Esophagus squamous epithelium (tissue), 5 donors: ENCODE measurements at regions not wholly inside any gene's neighbourhood (a gene's known extent, or its start where the extent isn't known, plus 50 kb on each side); places are given as distances from the start of the nearest gene placed in this dataset.

Experiments
- DNase-seq: peaks from one replicate; lab custom pipeline; 2025; lab: John Stamatoyannopoulos, UW
- H3K27ac ChIP-seq, 4 donors: fragments of 200-600 bp; sonication (generic); one replicate each; pipeline ENCODE4 v1.5.1; 2016 to 2019; ENCODE audit warnings: mild to moderate bottlenecking in 1 of 4
- H3K27me3 ChIP-seq, 4 donors: fragments of 200-600 bp; sonication (generic); 1 replicate in 3 of 4; 2 replicates in 1 of 4; pipeline versions ENCODE4 v1.5.1 to v1.6.0; 2017 to 2021; ENCODE audit warnings: antibody characterized with exemption in 1 of 4
- H3K36me3 ChIP-seq, 3 donors: fragments of 200-600 bp; sonication (generic); one replicate each; pipeline ENCODE4 v1.5.1; 2016 to 2019
- H3K4me1 ChIP-seq, 3 donors: fragments of 200-600 bp; sonication (generic); one replicate each; pipeline ENCODE4 v1.5.1; 2017 to 2019
- H3K4me3 ChIP-seq, 4 donors: fragments of 200-600 bp; sonication (generic); 1 replicate in 3 of 4; 2 replicates in 1 of 4; pipeline ENCODE4 v1.5.1; 2016 to 2019; ENCODE audit warnings: mild to moderate bottlenecking in 2 of 4, moderate library complexity in 1 of 4
- H3K9me3 ChIP-seq, 3 donors: fragments of 200-600 bp; sonication (generic); one replicate each; pipeline ENCODE4 v1.5.1; 2016 to 2019
- POLR2A ChIP-seq, 4 donors: fragments of 450-650 bp; IDR thresholded peaks; one replicate each; pipeline ENCODE4 v1.6.1; 2017; ENCODE audit warnings: antibody characterized with exemption in 4 of 4, mild to moderate bottlenecking in 4 of 4, moderate library complexity in 3 of 4
- WGBS, 2 donors: methylation state at CpG; one replicate each; pipeline ENCODE4 v1.1.5; 2018; 5-methylcytosine and 5-hydroxymethylcytosine counted together
- intact Hi-C: fragments of 100-400 bp; cut with DNase I; formaldehyde crosslinking; loops from one replicate; pipeline ENCODE4 v1.15.0; 2022
- TF ChIP-seq, protein P1 (sequence below), 6 experiments: fragments of 450-650 bp in 4 of 6; fragments of 200-600 bp in 2 of 6; sonication (generic) in 2 of 6; IDR thresholded peaks; one replicate each; pipeline ENCODE4 v1.5.1; 2016 to 2019; ENCODE audit warnings: antibody characterized with exemption in 6 of 6, mild to moderate bottlenecking in 4 of 6, moderate library complexity in 4 of 6
- donor health status: DM: yes; HTN: yes; CAD: no.

DNA sequence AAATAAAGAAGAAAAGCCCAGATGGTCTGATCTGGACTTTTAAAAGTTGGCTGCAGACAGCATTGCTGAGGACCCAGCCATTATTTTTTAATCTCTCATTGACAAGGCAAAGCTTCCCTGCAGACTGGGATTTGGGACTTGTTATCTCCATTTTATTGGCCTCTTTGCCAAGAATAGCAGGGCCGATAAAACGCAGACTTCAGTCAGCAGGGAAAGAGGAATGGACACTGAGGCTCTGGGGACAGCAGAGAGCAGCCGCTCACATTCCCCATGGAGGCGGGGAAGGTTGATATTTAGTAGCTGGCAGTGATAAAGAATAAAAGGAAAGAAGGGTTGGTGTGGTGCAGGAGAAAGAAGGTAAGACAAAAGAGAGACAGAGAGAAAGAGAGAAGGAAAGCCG, 350.1 kb upstream of the PIK3C3 start:
- TF ChIP-seq, protein P1, sequence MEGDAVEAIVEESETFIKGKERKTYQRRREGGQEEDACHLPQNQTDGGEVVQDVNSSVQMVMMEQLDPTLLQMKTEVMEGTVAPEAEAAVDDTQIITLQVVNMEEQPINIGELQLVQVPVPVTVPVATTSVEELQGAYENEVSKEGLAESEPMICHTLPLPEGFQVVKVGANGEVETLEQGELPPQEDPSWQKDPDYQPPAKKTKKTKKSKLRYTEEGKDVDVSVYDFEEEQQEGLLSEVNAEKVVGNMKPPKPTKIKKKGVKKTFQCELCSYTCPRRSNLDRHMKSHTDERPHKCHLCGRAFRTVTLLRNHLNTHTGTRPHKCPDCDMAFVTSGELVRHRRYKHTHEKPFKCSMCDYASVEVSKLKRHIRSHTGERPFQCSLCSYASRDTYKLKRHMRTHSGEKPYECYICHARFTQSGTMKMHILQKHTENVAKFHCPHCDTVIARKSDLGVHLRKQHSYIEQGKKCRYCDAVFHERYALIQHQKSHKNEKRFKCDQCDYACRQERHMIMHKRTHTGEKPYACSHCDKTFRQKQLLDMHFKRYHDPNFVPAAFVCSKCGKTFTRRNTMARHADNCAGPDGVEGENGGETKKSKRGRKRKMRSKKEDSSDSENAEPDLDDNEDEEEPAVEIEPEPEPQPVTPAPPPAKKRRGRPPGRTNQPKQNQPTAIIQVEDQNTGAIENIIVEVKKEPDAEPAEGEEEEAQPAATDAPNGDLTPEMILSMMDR (IDR thresholded peaks at IDR 0.05): no peak
- no peak for TF ChIP-seq POLR2A (IDR thresholded peaks at IDR 0.05)
- 64 to 66% methylated on average over 5 of the region's 5 CpGs for WGBS, 2 donors
- Histone ChIP-seq H3K36me3 (no peaks in the 10 kb centered on the region), H3K27ac (no peak overlapping the region), H3K9me3 (no peaks in the 10 kb centered on the region), H3K4me3 (no peak overlapping the region), H3K27me3 (no peaks in the 10 kb centered on the region), H3K4me1 (no peaks in the 10 kb centered on the region)
- intact Hi-C loops: no loop called here
- no peak for DNase-seq

DNA sequence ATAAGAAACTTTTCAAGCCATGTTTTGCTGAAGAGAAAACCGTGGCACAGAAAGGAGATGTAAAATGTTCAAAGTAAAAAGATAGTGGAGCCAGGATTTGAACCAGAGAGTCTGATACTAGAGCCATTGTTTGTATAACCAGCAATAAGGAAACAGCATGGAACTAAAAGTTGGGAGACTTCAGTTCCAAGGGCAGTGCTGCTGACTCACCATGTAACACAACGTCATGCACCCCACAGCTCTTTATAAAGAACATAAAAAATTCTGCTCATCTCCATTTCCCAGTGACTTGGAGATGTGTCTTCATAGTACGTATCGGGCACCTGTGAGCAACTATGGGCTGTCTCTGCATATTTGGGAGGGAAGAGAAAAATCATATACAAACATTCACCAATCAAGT, 353.0 kb upstream of the PIK3C3 start:
- Histone ChIP-seq H3K36me3 (no peaks in the 10 kb centered on the region), H3K4me1 (no peaks in the 10 kb centered on the region), H3K4me3 (no peak overlapping the region), H3K27me3 (no peaks in the 10 kb centered on the region), H3K9me3 (no peaks in the 10 kb centered on the region), H3K27ac (no peak overlapping the region)
- intact Hi-C loops: no loop called here
- TF ChIP-seq POLR2A (IDR thresholded peaks at IDR 0.05): no peak
- TF ChIP-seq, protein P1 (IDR thresholded peaks at IDR 0.05): no peak
- 63 to 78% methylated on average over 4 of the region's 4 CpGs for WGBS, 2 donors
- DNase-seq: no peak

DNA sequence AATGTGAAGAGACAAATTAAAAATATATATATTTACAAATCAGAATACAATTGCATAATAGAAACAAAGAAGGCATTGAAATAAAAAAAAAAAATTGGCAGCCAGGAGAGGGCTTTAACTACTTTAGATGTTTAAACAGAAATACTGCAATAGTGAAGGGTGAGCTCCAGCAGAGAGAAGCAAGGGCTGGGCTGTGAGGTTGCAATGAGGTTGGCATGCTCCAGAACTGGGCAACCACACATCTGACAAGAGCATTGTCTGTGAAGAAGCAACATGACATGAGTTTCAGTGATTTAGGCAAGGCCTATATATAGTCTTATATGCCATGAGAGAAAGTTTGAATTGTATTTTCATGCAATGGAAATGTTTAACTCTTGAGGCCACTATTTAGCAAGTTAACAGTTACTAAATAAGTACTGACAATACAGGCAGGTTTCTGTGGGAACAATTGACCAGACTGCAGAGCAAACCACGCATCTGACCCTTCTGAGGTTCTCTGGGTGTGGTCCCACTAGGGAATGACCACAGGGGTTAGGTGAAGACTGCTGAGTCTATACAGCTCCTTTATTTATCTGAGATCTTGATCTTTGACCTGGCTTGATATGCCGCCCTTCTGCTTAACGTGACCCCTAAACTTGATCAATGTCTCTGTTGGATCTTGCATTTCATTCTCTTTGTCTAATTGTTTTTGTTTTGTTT, 354.2 kb upstream of the PIK3C3 start:
- Histone ChIP-seq H3K27me3 (no peaks in the 10 kb centered on the region), H3K9me3 (no peaks in the 10 kb centered on the region), H3K27ac (no peak overlapping the region), H3K36me3 (no peaks in the 10 kb centered on the region), H3K4me3 (no peak overlapping the region), H3K4me1 (no peaks in the 10 kb centered on the region)
- no peak for DNase-seq
- TF ChIP-seq, protein P1 (IDR thresholded peaks at IDR 0.05): no peak
- 70 to 80% methylated on average over 3 of the region's 3 CpGs for WGBS, 2 donors
- intact Hi-C loops: no loop called here

DNA sequence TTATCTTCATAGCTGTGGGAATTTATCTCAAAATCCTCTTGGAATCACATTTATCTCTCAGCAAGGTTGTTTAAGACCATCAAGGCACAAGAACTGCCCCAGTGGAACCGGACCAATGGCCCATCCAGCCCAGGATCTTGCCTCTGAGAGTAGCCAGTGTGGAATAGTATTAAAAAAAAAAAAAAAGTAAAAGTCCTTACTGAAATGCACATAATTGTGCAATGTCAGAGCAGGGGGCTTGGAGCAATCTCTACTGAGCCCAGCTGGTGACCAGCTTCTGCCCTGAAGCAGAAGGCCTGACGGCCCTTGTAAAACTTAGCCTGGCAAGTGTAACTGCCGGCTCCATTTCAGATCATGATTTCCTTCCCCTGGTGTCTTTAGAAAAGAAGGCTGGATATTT, 355.6 kb upstream of the PIK3C3 start:
- no peak for DNase-seq
- Histone ChIP-seq H3K4me1 (no peaks in the 10 kb centered on the region), H3K9me3 (no peaks in the 10 kb centered on the region), H3K36me3 (no peaks in the 10 kb centered on the region), H3K27ac (no peak overlapping the region), H3K4me3 (no peak overlapping the region), H3K27me3 (no peaks in the 10 kb centered on the region)
- WGBS, 2 donors: 70 to 73% methylated on average over 3 of the region's 3 CpGs
- intact Hi-C loops: no loop called here
- TF ChIP-seq, protein P1 (IDR thresholded peaks at IDR 0.05): no peak
- no peak for TF ChIP-seq POLR2A (IDR thresholded peaks at IDR 0.05)

DNA sequence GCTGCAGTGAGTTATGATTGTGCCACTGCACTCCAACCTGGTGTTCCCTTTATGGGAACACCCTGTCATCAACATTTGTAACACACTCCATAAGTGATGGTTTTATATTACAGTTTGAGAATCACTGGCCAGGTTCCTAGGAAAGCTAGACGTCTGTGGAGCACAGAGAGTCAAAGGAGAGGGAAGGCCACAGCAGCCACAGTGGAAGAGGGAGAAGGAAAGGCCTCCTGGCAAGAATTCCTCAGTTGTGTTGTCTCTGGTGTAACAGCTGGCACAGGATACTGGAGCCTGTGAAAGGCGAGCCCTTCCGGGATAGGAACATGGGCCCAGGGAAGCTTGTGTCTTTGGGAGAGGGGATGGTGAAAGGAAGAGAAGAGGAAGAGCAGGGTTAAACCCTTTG, 360.5 kb upstream of the PIK3C3 start:
- no peak overlapping the region for H3K27ac ChIP-seq
- intact Hi-C loops: no loop called here
- DNase-seq: no peak
- no peaks in the 10 kb centered on the region for H3K4me1 ChIP-seq
- H3K4me3 ChIP-seq: no peak overlapping the region
- no peak for TF ChIP-seq POLR2A (IDR thresholded peaks at IDR 0.05)
- TF ChIP-seq, protein P1 (IDR thresholded peaks at IDR 0.05): no peak
- no peaks in the 10 kb centered on the region for H3K36me3 ChIP-seq
- H3K27me3 ChIP-seq: no peaks in the 10 kb centered on the region
- 58 to 67% methylated on average over 3 of the region's 3 CpGs for WGBS, 2 donors
- H3K9me3 ChIP-seq: no peaks in the 10 kb centered on the region
